Keratinocyte (primary cell): ENCODE measurements at regions not wholly inside any gene's neighbourhood (a gene's known extent, or its start where the extent isn't known, plus 50 kb on each side); places are given as distances from the start of the nearest gene placed in this dataset.
"Not testable (repeated sequence)": the region's sequence is repeated elsewhere in the genome, so short reads cannot be mapped to it uniquely, and the experiment has no call there.

Source experiments
- DNase-seq: peaks from one replicate; pipeline ENCODE4 v3.0.0-alpha.2; 2011; ENCODE audit warnings: low read depth, missing footprints, low spot score
- FAIRE-seq: peaks from 2 replicates; lab custom pipeline; 2011; peaks lifted over from hg19 to GRCh38; lab: Jason Lieb, UNC
- H2AFZ ChIP-seq: 2 replicates; pipeline ENCODE4 v1.6.0; 2012; ENCODE audit warnings: low read length, control low read depth, inconsistent platforms; ENCODE audit not compliant: control insufficient read depth
- H3K27ac ChIP-seq: 2 replicates; pipeline ENCODE4 v1.5.1; 2011; ENCODE audit warnings: low read length; ENCODE audit not compliant: control insufficient read depth, insufficient read depth
- H3K27me3 ChIP-seq: 3 replicates; pipeline ENCODE4 v1.6.0; 2011; ENCODE audit warnings: low read length; ENCODE audit not compliant: control insufficient read depth, insufficient read depth; ENCODE audit errors: extremely low read depth
- H3K36me3 ChIP-seq, 2 experiments: 2 replicates in 1 of 2; 3 replicates in 1 of 2; pipeline ENCODE4 v1.5.1; 2011; ENCODE audit warnings: low read length in 2 of 2, mild to moderate bottlenecking in 1 of 2; ENCODE audit not compliant: control insufficient read depth in 2 of 2, insufficient read depth in 2 of 2; ENCODE audit errors: extremely low read depth in 1 of 2
- H3K4me1 ChIP-seq: 3 replicates; pipeline ENCODE4 v1.5.1; 2011; ENCODE audit warnings: low read length; ENCODE audit not compliant: control insufficient read depth, insufficient read depth; ENCODE audit errors: extremely low read depth
- H3K4me2 ChIP-seq: 3 replicates; pipeline ENCODE4 v1.6.0; 2011; ENCODE audit warnings: low read depth, low read length; ENCODE audit not compliant: control insufficient read depth, insufficient read depth; ENCODE audit errors: extremely low read depth
- H3K4me3 ChIP-seq, 3 experiments: fragments of 200-600 bp in 1 of 3; sonication (generic) in 1 of 3; 2 replicates in 2 of 3; 3 replicates in 1 of 3; pipeline ENCODE4 v1.5.1; 2011 to 2016; ENCODE audit warnings: low read length in 3 of 3, mild to moderate bottlenecking in 3 of 3, control low read depth in 2 of 3, inconsistent platforms in 1 of 3, low read depth in 1 of 3, mixed read lengths in 1 of 3, mixed run types in 1 of 3, moderate library complexity in 1 of 3; ENCODE audit not compliant: control insufficient read depth in 2 of 3, insufficient read depth in 2 of 3; ENCODE audit errors: extremely low read depth in 1 of 3
- H3K79me2 ChIP-seq: 2 replicates; pipeline ENCODE4 v1.6.0; 2012; ENCODE audit warnings: low read length; ENCODE audit not compliant: control insufficient read depth, insufficient read depth
- H3K9ac ChIP-seq: 3 replicates; pipeline ENCODE4 v1.6.0; 2011; ENCODE audit warnings: low read length; ENCODE audit not compliant: control insufficient read depth, insufficient read depth; ENCODE audit errors: extremely low read depth
- H3K9me1 ChIP-seq: 3 replicates; pipeline ENCODE4 v1.6.0; 2011; ENCODE audit warnings: low read length; ENCODE audit not compliant: control insufficient read depth, insufficient read depth; ENCODE audit errors: extremely low read depth
- H3K9me3 ChIP-seq: 2 replicates; pipeline ENCODE4 v1.5.1; 2012; ENCODE audit warnings: low read depth, low read length; ENCODE audit not compliant: control insufficient read depth
- H4K20me1 ChIP-seq: 3 replicates; pipeline ENCODE4 v1.6.0; 2011; ENCODE audit warnings: low read length; ENCODE audit not compliant: control insufficient read depth, insufficient read depth; ENCODE audit errors: extremely low read depth
- CTCF ChIP-seq, 3 experiments: IDR thresholded peaks in 1 of 3; conservative IDR thresholded peaks in 1 of 3; optimal IDR thresholded peaks in 1 of 3; 2 replicates in 2 of 3; 3 replicates in 1 of 3; pipeline versions ENCODE3 to v1.5.1; 2011; ENCODE audit warnings: low read length in 3 of 3, mild to moderate bottlenecking in 3 of 3, moderate library complexity in 2 of 3, control low read depth in 1 of 3, inconsistent platforms in 1 of 3; ENCODE audit not compliant: insufficient read depth in 2 of 3; ENCODE audit errors: extremely low read depth in 1 of 3
- EZH2 ChIP-seq: IDR thresholded peaks from one replicate; pipeline ENCODE4 v1.6.1; 2012; ENCODE audit warnings: inconsistent platforms, mild to moderate bottlenecking, low read length, moderate library complexity
- dilution Hi-C: fragments of 300-500 bp; cut with MboI; formaldehyde crosslinking; loops from one replicate; pipeline ENCODE4 v1.7.0; 2020; ENCODE audit warnings: low sequenced_read_pairs; ENCODE audit not compliant: extremely low pct_ligation_motif_present

- no peak overlapping the region for H3K27ac ChIP-seq
- H3K9me3 ChIP-seq: peaks cover 7% of the 10 kb centered on the region
- no peaks in the 10 kb centered on the region for H4K20me1 ChIP-seq
- dilution Hi-C loops: no loop called here
- no peaks in the 10 kb centered on the region for H3K36me3 ChIP-seq
- H3K4me3 ChIP-seq: no peak overlapping the region
- no peak overlapping the region for H3K9ac ChIP-seq
- no peaks in the 10 kb centered on the region for H3K27me3 ChIP-seq
- no peak for TF ChIP-seq CTCF (optimal IDR thresholded peaks at IDR 0.05 in 1 of 3, IDR thresholded peaks at IDR 0.05 in 1 of 3, conservative IDR thresholded peaks at IDR 0.05 in 1 of 3; ENCODE audit: extremely low read depth in 1 of 3, insufficient read depth in 2 of 3, low read length in 3 of 3)
- no peak for TF ChIP-seq EZH2
- no peak overlapping the region for H2AFZ ChIP-seq
- no peaks in the 10 kb centered on the region for H3K9me1 ChIP-seq
- no peak for DNase-seq
- no peaks in the 10 kb centered on the region for H3K79me2 ChIP-seq
- no peak for FAIRE-seq
- no peaks in the 10 kb centered on the region for H3K4me1 ChIP-seq
- H3K4me2 ChIP-seq: no peak overlapping the region
These were observed 639.1 kb downstream of the TBC1D22A start for GRCh38 chr22:47401592-47401898.

GRCh38 chr22:47400701-47401591 lies 638.5 kb downstream of the TBC1D22A start:
- no peaks in the 10 kb centered on the region for H3K36me3 ChIP-seq
- no peak overlapping the region for H3K27ac ChIP-seq
- H3K9me1 ChIP-seq: no peaks in the 10 kb centered on the region
- dilution Hi-C loops: no loop called here
- H3K4me2 ChIP-seq: no peak overlapping the region
- DNase-seq (no peak), FAIRE-seq (no peak)
- no peak overlapping the region for H2AFZ ChIP-seq
- no peaks in the 10 kb centered on the region for H4K20me1 ChIP-seq
- H3K4me1 ChIP-seq: no peaks in the 10 kb centered on the region
- H3K9ac ChIP-seq: no peak overlapping the region
- peaks cover 12% of the 10 kb centered on the region for H3K9me3 ChIP-seq
- H3K79me2 ChIP-seq: no peaks in the 10 kb centered on the region
- TF ChIP-seq CTCF (optimal IDR thresholded peaks at IDR 0.05 in 1 of 3, IDR thresholded peaks at IDR 0.05 in 1 of 3, conservative IDR thresholded peaks at IDR 0.05 in 1 of 3; ENCODE audit: extremely low read depth in 1 of 3, insufficient read depth in 2 of 3, low read length in 3 of 3): no peak
- no peak for TF ChIP-seq EZH2
- no peak overlapping the region for H3K4me3 ChIP-seq
- no peaks in the 10 kb centered on the region for H3K27me3 ChIP-seq

- not testable (repeated sequence) for FAIRE-seq, DNase-seq, H2AFZ ChIP-seq
These were observed 637.7 kb downstream of the TBC1D22A start for GRCh38 chr22:47400131-47400530.

More at GRCh38 chr22:47400131-47400530, 637.7 kb downstream of the TBC1D22A start:
- H3K27ac ChIP-seq, H3K9ac ChIP-seq, H3K36me3 ChIP-seq, dilution Hi-C loops, H3K79me2 ChIP-seq, H3K27me3 ChIP-seq, H4K20me1 ChIP-seq, H3K4me2 ChIP-seq, H3K4me3 ChIP-seq, H3K9me1 ChIP-seq, H3K4me1 ChIP-seq: not testable (repeated sequence)
- H3K9me3 ChIP-seq: peaks cover 13% of the 10 kb centered on the region
